ENCODE measurements at regions not wholly inside any gene's neighbourhood (a gene's known extent, or its start where the extent isn't known, plus 50 kb on each side); places are given as distances from the start of the nearest gene placed in this dataset.

GRCh38 chr14:100651999-100652508 lies 64.8 kb upstream of the BEGAIN start:
- TF ChIP-seq POLR2A (IDR thresholded peaks at IDR 0.05), result no peak
- TF ChIP-seq POLR2AphosphoS5 (IDR thresholded peaks at IDR 0.05), result no peak

Data from stomach (tissue), 4 donors.